Breast epithelium (tissue), 3 donors: ENCODE measurements at regions not wholly inside any gene's neighbourhood (a gene's known extent, or its start where the extent isn't known, plus 50 kb on each side); places are given as distances from the start of the nearest gene placed in this dataset.

Experiments used
- POLR2A ChIP-seq: fragments of 450-650 bp; IDR thresholded peaks from one replicate; pipeline ENCODE4 v1.6.1; 2016; ENCODE audit warnings: antibody characterized with exemption, mild to moderate bottlenecking, moderate library complexity
- TF ChIP-seq, protein P1 (sequence below), 3 donors: fragments of 450-650 bp; IDR thresholded peaks; one replicate each; pipeline ENCODE4 v1.5.1; 2016 to 2017; ENCODE audit warnings: antibody characterized with exemption in 3 of 3, mild to moderate bottlenecking in 3 of 3, moderate library complexity in 3 of 3

DNA sequence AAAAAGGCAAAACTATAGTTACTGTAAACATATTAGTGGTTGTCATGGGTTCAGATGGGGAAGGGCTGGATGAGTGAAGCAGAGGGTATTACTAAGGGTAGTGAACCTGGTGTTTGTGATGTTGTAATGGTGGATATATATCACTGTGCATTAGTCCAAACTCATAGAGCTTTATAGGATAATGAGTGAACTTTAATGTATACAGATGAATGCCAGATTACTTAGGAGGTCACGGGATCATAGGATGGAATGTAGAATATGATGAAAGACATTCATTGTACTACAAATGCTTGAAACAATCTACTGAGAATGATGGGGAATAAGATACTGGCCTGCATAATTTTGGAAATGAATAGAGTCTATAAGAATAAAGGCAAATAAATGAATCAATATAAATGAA, 226.7 kb upstream of the ZNF804A start:
- TF ChIP-seq POLR2A, result no peak
- TF ChIP-seq, protein P1, sequence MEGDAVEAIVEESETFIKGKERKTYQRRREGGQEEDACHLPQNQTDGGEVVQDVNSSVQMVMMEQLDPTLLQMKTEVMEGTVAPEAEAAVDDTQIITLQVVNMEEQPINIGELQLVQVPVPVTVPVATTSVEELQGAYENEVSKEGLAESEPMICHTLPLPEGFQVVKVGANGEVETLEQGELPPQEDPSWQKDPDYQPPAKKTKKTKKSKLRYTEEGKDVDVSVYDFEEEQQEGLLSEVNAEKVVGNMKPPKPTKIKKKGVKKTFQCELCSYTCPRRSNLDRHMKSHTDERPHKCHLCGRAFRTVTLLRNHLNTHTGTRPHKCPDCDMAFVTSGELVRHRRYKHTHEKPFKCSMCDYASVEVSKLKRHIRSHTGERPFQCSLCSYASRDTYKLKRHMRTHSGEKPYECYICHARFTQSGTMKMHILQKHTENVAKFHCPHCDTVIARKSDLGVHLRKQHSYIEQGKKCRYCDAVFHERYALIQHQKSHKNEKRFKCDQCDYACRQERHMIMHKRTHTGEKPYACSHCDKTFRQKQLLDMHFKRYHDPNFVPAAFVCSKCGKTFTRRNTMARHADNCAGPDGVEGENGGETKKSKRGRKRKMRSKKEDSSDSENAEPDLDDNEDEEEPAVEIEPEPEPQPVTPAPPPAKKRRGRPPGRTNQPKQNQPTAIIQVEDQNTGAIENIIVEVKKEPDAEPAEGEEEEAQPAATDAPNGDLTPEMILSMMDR (IDR thresholded peaks at IDR 0.05), result no peak
